Suprapubic skin (tissue), 3 donors: ENCODE measurements at regions not wholly inside any gene's neighbourhood (a gene's known extent, or its start where the extent isn't known, plus 50 kb on each side); places are given as distances from the start of the nearest gene placed in this dataset.

ENCODE experiments used
- EP300 ChIP-seq: sonication (generic); formaldehyde crosslinking; IDR thresholded peaks from one replicate; pipeline ENCODE4 v1.6.1; 2017; ENCODE audit warnings: antibody characterized with exemption
- POLR2A ChIP-seq, 2 donors: fragments of 450-650 bp; IDR thresholded peaks; one replicate each; pipeline ENCODE4 v1.6.1; 2017; ENCODE audit warnings: antibody characterized with exemption in 2 of 2, mild to moderate bottlenecking in 2 of 2, moderate library complexity in 2 of 2
- TF ChIP-seq, protein P1 (sequence below), 2 donors: fragments of 200-600 bp in 1 of 2; fragments of 450-650 bp in 1 of 2; sonication (generic) in 1 of 2; IDR thresholded peaks; one replicate each; pipeline ENCODE4 v1.5.1; 2016 to 2019; ENCODE audit warnings: antibody characterized with exemption in 2 of 2, mild to moderate bottlenecking in 1 of 2, moderate library complexity in 1 of 2

GRCh38 chr20:48395816-48396546 is 431.8 kb downstream of the PREX1 start:
- no peak for TF ChIP-seq POLR2A (IDR thresholded peaks at IDR 0.05)
- TF ChIP-seq EP300: no peak
- TF ChIP-seq, protein P1, sequence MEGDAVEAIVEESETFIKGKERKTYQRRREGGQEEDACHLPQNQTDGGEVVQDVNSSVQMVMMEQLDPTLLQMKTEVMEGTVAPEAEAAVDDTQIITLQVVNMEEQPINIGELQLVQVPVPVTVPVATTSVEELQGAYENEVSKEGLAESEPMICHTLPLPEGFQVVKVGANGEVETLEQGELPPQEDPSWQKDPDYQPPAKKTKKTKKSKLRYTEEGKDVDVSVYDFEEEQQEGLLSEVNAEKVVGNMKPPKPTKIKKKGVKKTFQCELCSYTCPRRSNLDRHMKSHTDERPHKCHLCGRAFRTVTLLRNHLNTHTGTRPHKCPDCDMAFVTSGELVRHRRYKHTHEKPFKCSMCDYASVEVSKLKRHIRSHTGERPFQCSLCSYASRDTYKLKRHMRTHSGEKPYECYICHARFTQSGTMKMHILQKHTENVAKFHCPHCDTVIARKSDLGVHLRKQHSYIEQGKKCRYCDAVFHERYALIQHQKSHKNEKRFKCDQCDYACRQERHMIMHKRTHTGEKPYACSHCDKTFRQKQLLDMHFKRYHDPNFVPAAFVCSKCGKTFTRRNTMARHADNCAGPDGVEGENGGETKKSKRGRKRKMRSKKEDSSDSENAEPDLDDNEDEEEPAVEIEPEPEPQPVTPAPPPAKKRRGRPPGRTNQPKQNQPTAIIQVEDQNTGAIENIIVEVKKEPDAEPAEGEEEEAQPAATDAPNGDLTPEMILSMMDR (IDR thresholded peaks at IDR 0.05): no peak
